ENCODE measurements at regions not wholly inside any gene's neighbourhood (a gene's known extent, or its start where the extent isn't known, plus 50 kb on each side); places are given as distances from the start of the nearest gene placed in this dataset.

DNA sequence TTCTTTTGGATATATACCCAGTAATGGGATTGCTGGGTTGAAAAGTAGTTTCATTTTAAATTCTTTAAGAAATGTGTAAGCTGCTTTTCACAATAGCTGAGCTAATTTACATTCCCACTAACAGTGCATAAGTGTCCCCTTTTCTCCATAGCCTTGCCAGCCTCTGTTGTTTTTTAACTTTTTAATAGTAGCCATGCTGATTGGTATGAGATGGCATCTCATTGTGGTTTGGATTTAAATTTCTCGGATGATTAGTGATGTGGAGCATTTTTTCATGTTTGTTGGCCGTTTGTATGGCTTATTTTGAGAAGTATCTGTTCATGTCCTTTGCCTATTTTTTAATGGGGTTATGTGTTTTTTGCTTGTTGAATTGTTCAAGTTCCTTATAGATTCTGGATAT lies 444.3 kb upstream of the ATP11B start:
- TF ChIP-seq ATF3 (IDR thresholded peaks at IDR 0.05), result no peak
- TF ChIP-seq CTCF (IDR thresholded peaks at IDR 0.05; ENCODE audit: low read depth, low read length, missing input control), result no peak
- no peak for TF ChIP-seq YY1 (IDR thresholded peaks at IDR 0.05)
- TF ChIP-seq FOXA1 (IDR thresholded peaks at IDR 0.05), result no peak
- TF ChIP-seq, protein P1, sequence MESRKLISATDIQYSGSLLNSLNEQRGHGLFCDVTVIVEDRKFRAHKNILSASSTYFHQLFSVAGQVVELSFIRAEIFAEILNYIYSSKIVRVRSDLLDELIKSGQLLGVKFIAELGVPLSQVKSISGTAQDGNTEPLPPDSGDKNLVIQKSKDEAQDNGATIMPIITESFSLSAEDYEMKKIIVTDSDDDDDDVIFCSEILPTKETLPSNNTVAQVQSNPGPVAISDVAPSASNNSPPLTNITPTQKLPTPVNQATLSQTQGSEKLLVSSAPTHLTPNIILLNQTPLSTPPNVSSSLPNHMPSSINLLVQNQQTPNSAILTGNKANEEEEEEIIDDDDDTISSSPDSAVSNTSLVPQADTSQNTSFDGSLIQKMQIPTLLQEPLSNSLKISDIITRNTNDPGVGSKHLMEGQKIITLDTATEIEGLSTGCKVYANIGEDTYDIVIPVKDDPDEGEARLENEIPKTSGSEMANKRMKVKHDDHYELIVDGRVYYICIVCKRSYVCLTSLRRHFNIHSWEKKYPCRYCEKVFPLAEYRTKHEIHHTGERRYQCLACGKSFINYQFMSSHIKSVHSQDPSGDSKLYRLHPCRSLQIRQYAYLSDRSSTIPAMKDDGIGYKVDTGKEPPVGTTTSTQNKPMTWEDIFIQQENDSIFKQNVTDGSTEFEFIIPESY (IDR thresholded peaks at IDR 0.05), result no peak
- TF ChIP-seq, protein P2, sequence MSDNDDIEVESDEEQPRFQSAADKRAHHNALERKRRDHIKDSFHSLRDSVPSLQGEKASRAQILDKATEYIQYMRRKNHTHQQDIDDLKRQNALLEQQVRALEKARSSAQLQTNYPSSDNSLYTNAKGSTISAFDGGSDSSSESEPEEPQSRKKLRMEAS (IDR thresholded peaks at IDR 0.05), result no peak
- no peak for TF ChIP-seq EGR1 (IDR thresholded peaks at IDR 0.05; ENCODE audit: low read depth in 2 of 2)
- TF ChIP-seq JUND (IDR thresholded peaks at IDR 0.05), result no peak
